ENCODE measurements at regions not wholly inside any gene's neighbourhood (a gene's known extent, or its start where the extent isn't known, plus 50 kb on each side); places are given as distances from the start of the nearest gene placed in this dataset.

DNA sequence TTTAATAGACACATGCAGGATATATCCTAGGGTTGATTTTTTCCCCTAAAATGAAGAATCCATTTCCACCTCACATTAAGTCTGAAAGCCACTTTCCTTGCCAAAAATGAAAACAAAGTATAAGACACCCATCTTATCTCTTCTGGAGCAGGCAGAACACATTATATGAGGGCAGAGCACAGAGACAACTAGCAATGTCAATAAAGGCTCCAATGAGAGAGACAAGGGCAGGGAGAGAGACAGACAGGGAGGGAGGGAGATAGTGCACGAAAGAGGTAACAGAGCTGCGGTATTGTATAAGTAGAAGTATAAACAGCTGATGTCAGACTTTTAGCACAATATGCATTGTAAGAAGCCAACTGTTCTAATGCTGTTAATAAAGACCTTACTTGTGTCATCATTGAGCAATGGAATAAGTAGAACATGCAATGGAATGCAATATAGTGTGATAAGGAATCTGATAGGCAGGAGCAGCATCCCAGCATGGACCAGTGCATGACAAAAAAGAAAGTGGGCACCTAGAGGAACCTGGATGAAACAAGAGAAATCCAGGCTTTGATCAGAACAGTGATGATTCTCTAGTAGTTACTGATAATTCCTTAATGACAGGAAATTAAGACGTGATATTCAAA is 150.6 kb upstream of the TCF4 start:
- H3K4me3 ChIP-seq (ENCODE audit: low read length): no peak overlapping the region
- TF ChIP-seq CTCF (conservative IDR thresholded peaks at IDR 0.05; ENCODE audit: low read length): no peak
- no peak for DNase-seq (ENCODE audit: low read depth)

- TF ChIP-seq CTCF (conservative IDR thresholded peaks at IDR 0.05; ENCODE audit: low read length): no peak
- DNase-seq (ENCODE audit: low read depth): no peak
- H3K4me3 ChIP-seq (ENCODE audit: low read length): no peak overlapping the region
Measured at GRCh38 chr18:55737781-55738468, 149.9 kb upstream of the TCF4 start.

- no peak for DNase-seq (ENCODE audit: low read depth)
- TF ChIP-seq CTCF (conservative IDR thresholded peaks at IDR 0.05; ENCODE audit: low read length): no peak
- H3K4me3 ChIP-seq (ENCODE audit: low read length): no peak overlapping the region
Measured at GRCh38 chr18:55737266-55737665, 149.3 kb upstream of the TCF4 start.

DNA sequence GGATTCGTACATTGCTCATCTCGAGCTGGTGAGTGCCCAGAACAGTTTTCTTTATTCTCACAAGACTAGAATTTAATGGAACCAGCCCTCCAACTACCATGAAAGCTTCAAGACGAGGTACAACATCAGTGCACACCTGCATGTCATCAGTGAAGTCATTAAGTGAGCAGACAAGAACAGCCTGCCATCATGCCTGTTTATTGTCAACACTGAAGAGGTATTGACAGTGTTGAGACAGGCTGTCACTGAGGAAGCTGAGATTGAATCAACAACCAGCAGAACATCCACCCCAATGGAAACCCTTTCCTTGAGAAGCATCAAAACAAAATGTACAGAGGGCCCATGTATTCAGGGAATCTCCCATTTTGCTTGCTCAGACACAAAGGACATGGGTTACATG is 148.0 kb upstream of the TCF4 start:
- TF ChIP-seq CTCF (conservative IDR thresholded peaks at IDR 0.05; ENCODE audit: low read length): no peak
- H3K4me3 ChIP-seq (ENCODE audit: low read length): no peak overlapping the region
- DNase-seq (ENCODE audit: low read depth): no peak

- DNase-seq (ENCODE audit: low read depth): no peak
- no peak overlapping the region for H3K4me3 ChIP-seq (ENCODE audit: low read length)
- no peak for TF ChIP-seq CTCF (conservative IDR thresholded peaks at IDR 0.05; ENCODE audit: low read length)
Measured at GRCh38 chr18:55735199-55735855, 147.3 kb upstream of the TCF4 start.

DNA sequence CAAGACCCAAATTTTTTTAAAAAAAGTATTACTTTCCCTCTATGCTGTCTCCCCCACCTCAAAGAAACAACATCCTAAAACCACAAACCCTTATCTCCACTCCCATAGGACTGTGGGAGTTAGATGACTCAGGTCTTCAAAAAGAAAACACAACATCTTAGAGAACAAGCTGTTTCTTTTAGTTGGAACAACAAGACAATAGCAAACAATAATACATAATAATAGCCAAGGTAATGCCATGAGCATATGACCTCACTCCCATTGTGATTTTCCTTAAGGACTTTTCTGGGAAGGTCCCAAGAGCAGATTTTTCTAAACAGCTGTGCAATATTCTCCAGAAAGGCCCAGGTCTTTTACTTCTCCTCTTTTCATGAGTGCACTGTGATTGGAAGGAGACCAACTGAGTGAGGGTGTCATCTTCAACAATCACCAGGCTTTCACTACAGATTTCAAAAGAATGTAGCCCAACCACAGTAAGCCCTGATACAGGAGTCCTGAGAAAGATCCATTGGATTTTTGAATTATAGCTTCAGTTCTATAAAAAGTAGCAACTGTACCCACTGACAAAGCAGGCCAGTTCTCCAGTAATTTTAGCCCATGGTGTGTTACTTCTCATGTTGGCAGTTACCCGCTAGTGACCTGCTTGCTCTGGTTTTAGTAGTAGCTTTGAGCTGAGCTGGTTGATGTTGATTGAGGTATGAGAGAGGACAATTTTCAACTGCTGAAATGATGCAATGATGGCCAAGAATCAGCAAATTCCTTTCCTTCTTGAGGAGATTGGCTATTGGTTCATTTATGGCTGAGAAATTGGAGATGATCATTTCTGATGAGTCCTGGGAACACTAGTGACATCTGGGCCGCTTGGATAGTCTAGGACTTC is 144.5 kb upstream of the TCF4 start:
- peak; percentile 49 for DNase-seq (ENCODE audit: low read depth)
- H3K4me3 ChIP-seq (ENCODE audit: low read length): no peak overlapping the region
- TF ChIP-seq CTCF (conservative IDR thresholded peaks at IDR 0.05; ENCODE audit: low read length): no peak
